ENCODE measurements at regions not wholly inside any gene's neighbourhood (a gene's known extent, or its start where the extent isn't known, plus 50 kb on each side); places are given as distances from the start of the nearest gene placed in this dataset.

- H3K27ac ChIP-seq (ENCODE audit: low read depth, low read length, poor library complexity, severe bottlenecking) = no peak overlapping the region
- H3K36me3 ChIP-seq (ENCODE audit: insufficient read depth, low read length) = no peaks in the 10 kb centered on the region
- no peaks in the 10 kb centered on the region for H3K9me2 ChIP-seq (ENCODE audit: low read depth, low read length)
- no peak overlapping the region for H3K9ac ChIP-seq (ENCODE audit: low read length)
- no peaks in the 10 kb centered on the region for H4K20me1 ChIP-seq (ENCODE audit: insufficient read depth, low read length)
- H3K79me2 ChIP-seq (ENCODE audit: insufficient read depth, low read length) = no peaks in the 10 kb centered on the region
- H3K4me3 ChIP-seq (ENCODE audit: low read depth, low read length, poor library complexity, severe bottlenecking) = no peak overlapping the region
- TF ChIP-seq CTCF (IDR thresholded peaks at IDR 0.05; ENCODE audit: low read length) = no peak
- TF ChIP-seq EZH2 (IDR thresholded peaks at IDR 0.05; ENCODE audit: borderline replicate concordance, low read length) = no peak
- no peaks in the 10 kb centered on the region for H3K4me1 ChIP-seq (ENCODE audit: insufficient read depth, low read length, severe bottlenecking)
- H3K9me3 ChIP-seq (ENCODE audit: low read length) = no peaks in the 10 kb centered on the region
- H2AFZ ChIP-seq (ENCODE audit: low read length) = no peak overlapping the region
- no peak overlapping the region for H3K4me2 ChIP-seq (ENCODE audit: low read length)
- H3K27me3 ChIP-seq (ENCODE audit: insufficient read depth, low read length) = no peaks in the 10 kb centered on the region
- no peaks in the 10 kb centered on the region for H3F3A ChIP-seq (ENCODE audit: insufficient read depth, low read length)
Measured at GRCh38 chr17:51548125-51548524, 287.8 kb downstream of the UTP18 start.

- no peak overlapping the region for H3K4me2 ChIP-seq (ENCODE audit: low read length)
- H3K79me2 ChIP-seq (ENCODE audit: insufficient read depth, low read length) = no peaks in the 10 kb centered on the region
- no peak overlapping the region for H3K4me3 ChIP-seq (ENCODE audit: low read depth, low read length, poor library complexity, severe bottlenecking)
- H4K20me1 ChIP-seq (ENCODE audit: insufficient read depth, low read length) = no peaks in the 10 kb centered on the region
- no peak overlapping the region for H3K27ac ChIP-seq (ENCODE audit: low read depth, low read length, poor library complexity, severe bottlenecking)
- no peak overlapping the region for H3K9ac ChIP-seq (ENCODE audit: low read length)
- no peaks in the 10 kb centered on the region for H3K27me3 ChIP-seq (ENCODE audit: insufficient read depth, low read length)
- no peaks in the 10 kb centered on the region for H3F3A ChIP-seq (ENCODE audit: insufficient read depth, low read length)
- H2AFZ ChIP-seq (ENCODE audit: low read length) = no peak overlapping the region
- H3K9me3 ChIP-seq (ENCODE audit: low read length) = no peaks in the 10 kb centered on the region
- TF ChIP-seq EZH2 (IDR thresholded peaks at IDR 0.05; ENCODE audit: borderline replicate concordance, low read length) (no peak), CTCF (IDR thresholded peaks at IDR 0.05; ENCODE audit: low read length) (no peak)
- no peaks in the 10 kb centered on the region for H3K4me1 ChIP-seq (ENCODE audit: insufficient read depth, low read length, severe bottlenecking)
- H3K9me2 ChIP-seq (ENCODE audit: low read depth, low read length) = no peaks in the 10 kb centered on the region
- H3K36me3 ChIP-seq (ENCODE audit: insufficient read depth, low read length) = no peaks in the 10 kb centered on the region
Measured at GRCh38 chr17:51555153-51555552, 294.8 kb downstream of the UTP18 start.

- Histone ChIP-seq H2AFZ (ENCODE audit: low read length) (no peak overlapping the region), H3K4me2 (ENCODE audit: low read length) (no peak overlapping the region), H3K36me3 (ENCODE audit: insufficient read depth, low read length) (no peaks in the 10 kb centered on the region), H3K9me3 (ENCODE audit: low read length) (no peaks in the 10 kb centered on the region), H3F3A (ENCODE audit: insufficient read depth, low read length) (no peaks in the 10 kb centered on the region), H3K9ac (ENCODE audit: low read length) (no peak overlapping the region), H3K9me2 (ENCODE audit: low read depth, low read length) (no peaks in the 10 kb centered on the region), H3K79me2 (ENCODE audit: insufficient read depth, low read length) (no peaks in the 10 kb centered on the region), H3K4me1 (ENCODE audit: insufficient read depth, low read length, severe bottlenecking) (no peaks in the 10 kb centered on the region), H4K20me1 (ENCODE audit: insufficient read depth, low read length) (no peaks in the 10 kb centered on the region), H3K27ac (ENCODE audit: low read depth, low read length, poor library complexity, severe bottlenecking) (no peak overlapping the region), H3K4me3 (ENCODE audit: low read depth, low read length, poor library complexity, severe bottlenecking) (no peak overlapping the region), H3K27me3 (ENCODE audit: insufficient read depth, low read length) (no peaks in the 10 kb centered on the region)
- TF ChIP-seq EZH2 (IDR thresholded peaks at IDR 0.05; ENCODE audit: borderline replicate concordance, low read length) = no peak
- no peak for TF ChIP-seq CTCF (IDR thresholded peaks at IDR 0.05; ENCODE audit: low read length)
Measured at GRCh38 chr17:51559778-51560177, 299.4 kb downstream of the UTP18 start.
